Retina (tissue), 1 donor: ENCODE measurements at regions not wholly inside any gene's neighbourhood (a gene's known extent, or its start where the extent isn't known, plus 50 kb on each side); places are given as distances from the start of the nearest gene placed in this dataset.

Experiments
- DNase-seq: peaks from one replicate; pipeline ENCODE4 v3.0.0-alpha.2; 2016

DNA sequence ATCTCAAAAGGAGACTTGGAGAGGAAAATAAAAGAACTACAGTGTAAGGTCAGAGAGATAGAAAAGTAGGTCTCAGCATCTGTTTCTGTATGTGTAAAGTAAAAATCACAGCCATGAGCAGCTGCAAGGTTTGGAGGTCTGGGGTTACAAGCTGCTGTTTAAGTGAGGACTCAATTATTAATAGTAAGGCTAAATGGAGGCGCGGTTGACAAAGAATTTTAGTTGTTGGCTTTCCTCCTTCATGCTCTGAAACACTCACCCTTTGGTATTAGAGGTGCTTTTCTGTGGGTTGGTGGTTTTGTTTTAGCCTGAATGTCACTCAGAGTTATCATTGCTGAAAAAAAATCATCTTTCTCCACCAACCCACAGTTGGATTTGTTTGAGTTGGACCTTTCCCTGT is 59.8 kb upstream of the HAO2 start:
- DNase-seq, result no peak

DNA sequence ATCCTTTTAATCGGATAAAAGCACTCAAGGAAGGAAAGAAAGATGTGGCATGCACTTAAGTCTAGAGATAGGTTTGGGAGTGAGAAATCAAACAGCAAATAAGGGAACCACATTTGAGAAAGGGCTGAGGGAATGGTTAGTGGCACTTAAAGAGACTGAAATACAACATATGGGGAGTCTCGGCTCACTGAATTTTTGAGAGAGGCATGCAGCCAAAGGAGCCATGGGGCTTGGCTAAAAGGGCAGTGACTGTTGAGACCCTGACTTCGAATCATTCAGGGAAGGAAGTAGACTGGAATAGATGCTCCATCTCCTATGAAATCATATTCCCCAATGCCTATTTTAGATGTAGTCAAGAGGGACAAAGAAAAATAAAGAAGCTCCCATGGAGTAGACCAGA is 58.3 kb upstream of the HAO2 start:
- no peak for DNase-seq

DNA sequence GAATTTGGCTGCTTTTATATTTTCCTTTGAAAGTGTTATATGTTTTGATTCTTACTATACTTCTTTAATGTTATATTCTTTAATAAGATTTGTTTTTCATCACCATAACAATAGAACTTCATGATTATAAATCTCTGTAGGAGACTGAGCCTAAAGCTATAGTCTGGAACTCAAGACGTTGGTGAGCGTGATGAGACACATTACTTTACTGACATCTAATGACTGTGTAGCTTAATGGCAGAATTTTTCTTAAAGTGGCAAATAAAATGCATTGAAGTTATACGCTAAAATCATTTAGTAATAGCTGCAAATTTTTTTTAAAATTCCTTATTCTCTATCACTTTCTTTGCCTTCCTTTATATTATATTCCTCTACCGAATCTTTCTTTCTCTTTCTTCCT is 56.1 kb upstream of the HAO2 start:
- no peak for DNase-seq

DNA sequence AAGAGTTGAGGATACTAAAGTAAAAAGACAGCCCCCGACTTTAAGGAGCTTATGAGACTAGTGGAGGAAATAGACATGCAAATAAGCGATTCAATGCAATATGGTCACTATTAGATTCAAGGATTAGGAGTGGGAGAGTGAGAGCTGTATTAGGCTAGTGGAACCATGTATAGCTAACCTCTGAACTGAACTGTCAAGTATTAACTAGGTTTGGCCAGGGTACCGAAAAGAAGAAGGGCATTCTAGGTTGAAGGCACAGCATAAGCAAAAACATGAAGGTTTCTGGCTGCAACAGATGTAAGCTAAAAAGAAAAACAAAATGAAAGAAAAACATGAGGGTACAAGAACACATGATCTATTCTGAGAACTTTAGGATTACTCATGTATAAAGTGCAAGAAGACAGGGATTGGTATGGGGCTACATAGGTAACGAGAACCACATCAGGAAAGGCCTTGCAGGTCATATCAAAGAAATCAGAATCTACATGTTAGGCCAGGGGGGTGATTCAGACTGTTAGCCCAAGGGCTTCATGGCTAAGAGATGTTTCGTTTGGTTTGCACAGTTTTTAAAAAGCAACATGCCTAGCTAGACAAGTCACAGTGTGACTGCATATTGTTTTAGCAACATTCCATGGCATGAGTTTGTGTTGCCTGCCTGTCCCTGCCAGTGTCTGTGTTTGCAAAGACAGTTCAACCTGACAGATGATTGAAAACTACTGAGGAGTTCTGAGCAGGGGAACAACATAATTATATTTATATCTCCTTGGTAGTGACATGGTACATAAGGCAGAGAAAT is 54.4 kb upstream of the HAO2 start:
- DNase-seq, result no peak

DNA sequence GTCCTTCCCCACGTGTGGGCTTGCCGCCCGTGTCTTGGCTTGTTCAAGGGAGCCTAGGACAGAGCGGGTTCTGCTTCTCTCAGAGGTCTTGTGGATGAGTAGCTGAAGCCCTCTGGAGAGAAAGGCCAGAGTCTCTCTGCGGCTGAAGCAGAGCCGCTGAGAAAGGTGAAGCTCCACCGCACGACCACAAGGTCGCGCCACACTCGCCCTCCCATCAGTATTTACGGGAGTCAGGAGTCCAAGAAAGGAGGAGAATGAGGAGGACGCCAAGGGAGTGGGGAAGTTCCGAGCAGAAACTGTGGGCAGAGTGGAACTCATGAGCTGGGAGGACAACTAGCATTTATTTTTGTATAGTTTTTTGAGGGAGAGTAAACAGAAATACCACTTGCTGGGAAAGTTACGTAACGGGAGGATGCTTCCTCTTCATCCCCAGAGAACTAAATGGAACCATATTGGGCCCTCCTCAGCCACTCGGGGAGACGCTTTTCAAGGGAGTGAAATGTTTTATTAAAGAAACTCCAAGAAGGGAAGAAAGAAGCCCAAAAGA is 51.6 kb upstream of the HAO2 start:
- no peak for DNase-seq

DNA sequence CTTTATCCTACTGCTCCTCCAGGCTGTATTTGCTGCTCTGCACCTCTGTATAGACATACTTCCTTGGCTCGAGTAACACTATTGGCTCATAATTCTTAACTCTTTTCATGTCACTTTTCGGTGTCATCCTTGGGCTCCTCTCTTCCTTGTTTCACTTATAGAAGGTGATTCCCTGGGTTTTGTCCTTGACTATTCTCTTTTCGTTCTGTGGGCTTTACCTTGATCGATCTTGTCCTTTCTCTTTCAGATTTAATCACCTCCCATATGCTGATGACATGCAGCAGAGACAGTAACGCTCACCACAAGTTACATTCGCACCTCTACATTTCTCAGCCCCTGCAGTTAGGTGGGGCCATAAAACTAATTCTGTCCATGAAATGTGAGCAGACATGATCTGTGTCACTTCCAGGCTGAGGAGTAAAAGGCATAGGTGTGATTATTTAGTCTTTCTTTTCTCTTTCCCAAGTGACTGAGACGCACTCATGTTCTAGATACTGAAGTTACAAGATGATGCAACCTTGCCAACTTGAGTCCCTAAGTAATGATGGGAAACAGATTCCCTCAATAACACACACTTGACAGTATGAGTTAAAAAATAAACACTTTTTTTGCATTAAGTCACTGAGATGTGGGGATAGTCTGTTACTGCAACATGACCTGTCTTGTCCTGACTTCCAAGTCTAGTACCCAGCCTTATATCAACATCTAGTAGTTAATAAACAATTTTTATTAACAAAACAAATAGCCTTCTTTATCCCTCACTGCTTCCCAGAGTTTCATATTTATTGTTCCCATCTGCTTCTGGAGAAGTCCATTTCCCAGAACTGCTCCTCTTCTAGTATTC is 49.9 kb upstream of the HAO2 start:
- DNase-seq, result no peak
